ENCODE measurements at regions not wholly inside any gene's neighbourhood (a gene's known extent, or its start where the extent isn't known, plus 50 kb on each side); places are given as distances from the start of the nearest gene placed in this dataset.
"Not testable (repeated sequence)": the region's sequence is repeated elsewhere in the genome, so short reads cannot be mapped to it uniquely, and the experiment has no call there.

GRCh38 chr21:35195232-35195631 lies 146.1 kb upstream of the RUNX1 start:
- intact Hi-C loops (cut with micrococcal nuclease) = no loop called here

- intact Hi-C loops (cut with micrococcal nuclease) = no loop called here
These were observed 142.7 kb upstream of the RUNX1 start for GRCh38 chr21:35191754-35192153.

- intact Hi-C loops (cut with micrococcal nuclease) = no loop called here
These were observed 142.0 kb upstream of the RUNX1 start for GRCh38 chr21:35191128-35191527.

GRCh38 chr21:35190201-35190701 lies 141.1 kb upstream of the RUNX1 start:
- intact Hi-C loops (cut with micrococcal nuclease) = no loop called here

- intact Hi-C loops (cut with micrococcal nuclease) = no loop called here
These were observed 140.2 kb upstream of the RUNX1 start for GRCh38 chr21:35189077-35189863.

- intact Hi-C loops (cut with micrococcal nuclease) = not testable (repeated sequence)
These were observed 134.3 kb upstream of the RUNX1 start for GRCh38 chr21:35183389-35183788.

- intact Hi-C loops (cut with micrococcal nuclease) = no loop called here
These were observed 131.0 kb upstream of the RUNX1 start for GRCh38 chr21:35179990-35180540.

GRCh38 chr21:35178827-35179226 lies 129.7 kb upstream of the RUNX1 start:
- intact Hi-C loops (cut with micrococcal nuclease) = no loop called here

GRCh38 chr21:35178098-35178497 lies 129.0 kb upstream of the RUNX1 start:
- intact Hi-C loops (cut with micrococcal nuclease) = no loop called here

- intact Hi-C loops (cut with micrococcal nuclease) = loop anchor here (5.0 kb wide), 1 partner anchor 50 kb away; no protein-coding TSS in a partner anchor
These were observed 123.1 kb upstream of the RUNX1 start for GRCh38 chr21:35172231-35172630.

- intact Hi-C loops (cut with micrococcal nuclease) = loop anchor here (5.0 kb wide), 1 partner anchor 51 kb away; no protein-coding TSS in a partner anchor
These were observed 122.3 kb upstream of the RUNX1 start for GRCh38 chr21:35171385-35171784.

GRCh38 chr21:35170818-35171217 lies 121.7 kb upstream of the RUNX1 start:
- intact Hi-C loops (cut with micrococcal nuclease) = loop anchor here (5.0 kb wide), 1 partner anchor 51 kb away; no protein-coding TSS in a partner anchor

GRCh38 chr21:35170244-35170643 lies 121.1 kb upstream of the RUNX1 start:
- intact Hi-C loops (cut with micrococcal nuclease) = loop anchor here (5.0 kb wide), 1 partner anchor 52 kb away; no protein-coding TSS in a partner anchor

GRCh38 chr21:35169574-35169973 lies 120.5 kb upstream of the RUNX1 start:
- intact Hi-C loops (cut with micrococcal nuclease) = no loop called here

- intact Hi-C loops (cut with micrococcal nuclease) = no loop called here
These were observed 119.6 kb upstream of the RUNX1 start for GRCh38 chr21:35168735-35169134.

- intact Hi-C loops (cut with micrococcal nuclease) = no loop called here
These were observed 115.9 kb upstream of the RUNX1 start for GRCh38 chr21:35164971-35165483.

- intact Hi-C loops (cut with micrococcal nuclease) = no loop called here
These were observed 115.3 kb upstream of the RUNX1 start for GRCh38 chr21:35164380-35164779.

- intact Hi-C loops (cut with micrococcal nuclease) = no loop called here
These were observed 114.3 kb upstream of the RUNX1 start for GRCh38 chr21:35163411-35163810.

- intact Hi-C loops (cut with micrococcal nuclease) = no loop called here
These were observed 113.7 kb upstream of the RUNX1 start for GRCh38 chr21:35162831-35163230.

- intact Hi-C loops (cut with micrococcal nuclease) = no loop called here
These were observed 110.8 kb upstream of the RUNX1 start for GRCh38 chr21:35159881-35160280.

- intact Hi-C loops (cut with micrococcal nuclease) = not testable (repeated sequence)
These were observed 108.3 kb upstream of the RUNX1 start for GRCh38 chr21:35157374-35157773.
